ENCODE measurements at regions not wholly inside any gene's neighbourhood (a gene's known extent, or its start where the extent isn't known, plus 50 kb on each side); places are given as distances from the start of the nearest gene placed in this dataset.

DNA sequence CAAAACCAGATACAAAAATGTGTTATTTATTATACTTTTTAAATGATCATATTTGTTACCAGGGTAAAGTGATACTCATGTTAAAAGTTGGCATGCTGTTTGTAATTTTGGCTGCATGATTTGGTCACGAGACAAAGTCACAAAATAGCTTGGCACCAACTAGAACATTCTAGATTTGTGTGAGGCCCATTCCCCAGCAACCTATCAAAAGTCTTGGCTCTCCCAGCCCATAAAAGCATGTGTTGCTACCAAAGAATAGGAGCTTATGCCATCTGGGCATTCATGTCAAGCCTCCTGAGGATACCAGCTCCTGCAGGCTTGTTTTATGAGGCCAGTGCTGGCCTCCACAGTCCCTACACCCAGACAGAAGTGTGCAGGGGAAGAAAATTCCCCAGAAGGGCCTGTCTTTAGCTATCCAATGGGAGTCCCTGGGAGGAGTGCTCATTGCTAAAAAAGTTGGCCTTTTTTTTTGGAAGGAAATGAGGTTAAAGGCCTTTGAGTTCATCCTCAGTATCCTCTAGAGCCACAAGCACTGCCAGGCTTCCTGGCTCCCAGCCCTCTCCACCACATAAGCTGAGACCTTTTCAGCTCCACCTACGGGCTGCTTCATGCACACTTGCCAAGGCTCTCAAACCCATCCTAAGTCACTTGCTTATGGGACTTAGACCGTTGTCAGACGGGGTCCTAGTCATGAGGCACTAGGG is 211.9 kb upstream of the EOLA2 start:
- TF ChIP-seq, protein P1, sequence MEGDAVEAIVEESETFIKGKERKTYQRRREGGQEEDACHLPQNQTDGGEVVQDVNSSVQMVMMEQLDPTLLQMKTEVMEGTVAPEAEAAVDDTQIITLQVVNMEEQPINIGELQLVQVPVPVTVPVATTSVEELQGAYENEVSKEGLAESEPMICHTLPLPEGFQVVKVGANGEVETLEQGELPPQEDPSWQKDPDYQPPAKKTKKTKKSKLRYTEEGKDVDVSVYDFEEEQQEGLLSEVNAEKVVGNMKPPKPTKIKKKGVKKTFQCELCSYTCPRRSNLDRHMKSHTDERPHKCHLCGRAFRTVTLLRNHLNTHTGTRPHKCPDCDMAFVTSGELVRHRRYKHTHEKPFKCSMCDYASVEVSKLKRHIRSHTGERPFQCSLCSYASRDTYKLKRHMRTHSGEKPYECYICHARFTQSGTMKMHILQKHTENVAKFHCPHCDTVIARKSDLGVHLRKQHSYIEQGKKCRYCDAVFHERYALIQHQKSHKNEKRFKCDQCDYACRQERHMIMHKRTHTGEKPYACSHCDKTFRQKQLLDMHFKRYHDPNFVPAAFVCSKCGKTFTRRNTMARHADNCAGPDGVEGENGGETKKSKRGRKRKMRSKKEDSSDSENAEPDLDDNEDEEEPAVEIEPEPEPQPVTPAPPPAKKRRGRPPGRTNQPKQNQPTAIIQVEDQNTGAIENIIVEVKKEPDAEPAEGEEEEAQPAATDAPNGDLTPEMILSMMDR (IDR thresholded peaks at IDR 0.05), result no peak
- TF ChIP-seq POLR2A (IDR thresholded peaks at IDR 0.05), result no peak
